Effector memory CD4-positive, alpha-beta T cell (primary cell): ENCODE measurements at regions not wholly inside any gene's neighbourhood (a gene's known extent, or its start where the extent isn't known, plus 50 kb on each side); places are given as distances from the start of the nearest gene placed in this dataset.

Source experiments
- DNase-seq, 3 donors: peaks; one replicate each; pipeline ENCODE4 v3.0.0-alpha.2; 2020
- H3K27ac ChIP-seq: 2 replicates; pipeline ENCODE4 v1.7.0; 2013; ENCODE audit warnings: mild to moderate bottlenecking, low read length, moderate library complexity; ENCODE audit not compliant: insufficient read depth, poor library complexity, severe bottlenecking
- H3K27me3 ChIP-seq: replicated peaks from 2 replicates; pipeline ENCODE4 v1.7.0; 2013; ENCODE audit warnings: mild to moderate bottlenecking, low read length; ENCODE audit not compliant: insufficient read depth, control insufficient read depth, poor library complexity, severe bottlenecking
- H3K36me3 ChIP-seq: 2 replicates; pipeline ENCODE4 v1.7.0; 2013; ENCODE audit warnings: mild to moderate bottlenecking, low read length, moderate library complexity; ENCODE audit not compliant: control insufficient read depth, insufficient read depth
- H3K4me1 ChIP-seq: 2 replicates; pipeline ENCODE4 v1.7.0; 2013; ENCODE audit warnings: low read length, mild to moderate bottlenecking; ENCODE audit not compliant: control insufficient read depth, insufficient read depth, poor library complexity, severe bottlenecking
- H3K4me3 ChIP-seq: 2 replicates; pipeline ENCODE4 v1.7.0; 2013; ENCODE audit warnings: low read length, low read depth, mild to moderate bottlenecking; ENCODE audit not compliant: insufficient read depth, poor library complexity, severe bottlenecking
- H3K9me3 ChIP-seq: 2 replicates; pipeline ENCODE4 v1.7.0; 2013; ENCODE audit warnings: mild to moderate bottlenecking, low read length, moderate library complexity; ENCODE audit not compliant: control insufficient read depth

GRCh38 chr2:121818546-121818945 is 63.1 kb downstream of the TSN start:
- no peaks in the 10 kb centered on the region for H3K4me1 ChIP-seq
- DNase-seq = no peak
- H3K27me3 ChIP-seq = no peaks in the 10 kb centered on the region
- H3K27ac ChIP-seq = no peak overlapping the region
- no peaks in the 10 kb centered on the region for H3K9me3 ChIP-seq
- no peaks in the 10 kb centered on the region for H3K36me3 ChIP-seq
- H3K4me3 ChIP-seq = no peak overlapping the region

DNA sequence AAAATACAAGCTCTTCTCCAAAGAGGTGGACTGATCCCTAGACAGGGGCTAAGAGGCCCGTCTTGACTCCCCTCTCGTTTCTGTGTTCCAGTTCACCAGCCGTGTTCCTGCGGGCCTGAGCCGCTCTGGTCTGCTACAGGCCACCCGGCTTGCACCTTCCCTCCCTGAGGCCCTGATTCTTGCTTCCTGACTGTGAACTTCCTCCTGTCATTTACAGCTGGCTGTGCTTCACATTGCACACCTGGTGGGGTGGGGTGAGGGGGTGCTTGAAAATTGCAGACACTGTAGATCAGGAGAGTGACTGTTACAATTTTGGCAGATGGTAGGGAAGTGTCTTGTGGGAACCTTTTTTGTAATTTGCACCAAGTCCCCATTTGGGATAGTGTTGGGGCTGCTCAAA is 64.4 kb downstream of the TSN start:
- Histone ChIP-seq H3K36me3 (no peaks in the 10 kb centered on the region), H3K27me3 (no peaks in the 10 kb centered on the region), H3K27ac (no peak overlapping the region), H3K9me3 (no peaks in the 10 kb centered on the region), H3K4me1 (no peaks in the 10 kb centered on the region), H3K4me3 (no peak overlapping the region)
- no peak for DNase-seq

- no peak overlapping the region for H3K4me3 ChIP-seq
- no peaks in the 10 kb centered on the region for H3K4me1 ChIP-seq
- DNase-seq = no peak
- no peaks in the 10 kb centered on the region for H3K9me3 ChIP-seq
- H3K27ac ChIP-seq = no peak overlapping the region
- no peaks in the 10 kb centered on the region for H3K27me3 ChIP-seq
- no peaks in the 10 kb centered on the region for H3K36me3 ChIP-seq
Measured at GRCh38 chr2:121821476-121822158, 66.2 kb downstream of the TSN start.

DNA sequence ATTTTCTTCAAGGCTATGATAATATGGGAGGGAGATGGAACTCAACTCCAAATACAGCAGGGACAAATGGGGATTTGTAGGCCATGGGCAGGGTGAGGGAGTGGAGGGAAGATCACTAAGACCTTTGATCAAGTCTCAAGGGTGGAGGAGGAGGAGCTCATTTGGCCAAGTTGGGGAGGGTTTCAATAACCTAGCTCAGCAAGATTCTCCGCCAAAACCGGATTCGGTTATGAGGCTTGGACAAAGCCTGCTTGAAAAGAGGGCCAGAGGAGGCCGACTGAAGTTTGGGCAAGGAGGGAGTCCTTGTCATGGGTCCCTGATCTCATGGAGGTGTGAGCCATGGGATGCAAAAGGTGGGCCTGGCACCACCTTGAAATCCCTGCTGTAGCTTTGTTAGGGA is 68.8 kb downstream of the TSN start:
- no peaks in the 10 kb centered on the region for H3K27me3 ChIP-seq
- no peak for DNase-seq
- H3K36me3 ChIP-seq = no peaks in the 10 kb centered on the region
- H3K4me3 ChIP-seq = no peak overlapping the region
- no peaks in the 10 kb centered on the region for H3K4me1 ChIP-seq
- H3K27ac ChIP-seq = no peak overlapping the region
- H3K9me3 ChIP-seq = no peaks in the 10 kb centered on the region

DNA sequence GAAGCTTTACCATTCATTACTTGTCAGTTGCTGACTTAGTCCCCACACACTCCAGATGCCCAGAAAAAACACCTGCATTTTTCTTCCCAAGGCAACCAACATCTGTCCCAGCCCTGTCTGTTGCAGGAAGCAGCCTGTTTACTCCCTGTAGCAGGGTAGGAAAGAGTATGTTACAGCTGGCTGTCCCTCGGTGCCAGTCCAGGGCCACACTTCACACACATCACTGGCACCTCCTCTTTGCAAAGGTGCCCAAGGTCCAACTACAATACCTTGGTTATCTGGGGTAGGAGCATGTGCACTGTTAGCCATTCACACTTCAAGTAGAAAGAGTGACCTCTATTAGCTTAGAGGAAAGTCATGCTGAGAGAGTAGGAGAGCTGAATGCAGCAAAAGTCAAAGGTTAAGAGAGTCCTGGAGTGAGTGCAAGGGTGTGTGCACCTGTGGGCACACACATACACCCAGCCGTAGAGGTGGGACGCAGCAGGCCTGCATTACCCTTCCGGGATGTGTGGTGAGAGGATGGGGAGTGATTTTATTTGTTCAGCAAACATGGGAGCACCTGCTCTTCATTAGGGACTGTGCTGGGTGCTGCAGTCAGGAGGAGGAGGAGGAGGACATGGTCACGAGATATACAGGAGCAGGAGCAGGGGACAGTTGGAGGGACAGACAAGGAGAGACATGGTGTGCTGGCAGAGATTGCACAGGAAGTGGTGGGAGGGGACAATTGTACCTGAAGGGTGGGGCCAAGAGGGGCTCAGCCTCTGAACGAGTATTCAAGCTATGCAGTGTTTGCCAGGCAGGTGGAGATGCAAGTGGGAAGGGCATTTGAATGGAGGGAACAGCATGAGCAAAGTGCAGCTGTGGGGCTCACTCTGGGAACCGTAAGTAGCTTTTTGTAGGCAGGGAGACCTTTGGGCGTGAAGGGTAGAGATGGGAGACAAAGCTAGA is 69.8 kb downstream of the TSN start:
- Histone ChIP-seq H3K4me1 (no peaks in the 10 kb centered on the region), H3K27me3 (no peaks in the 10 kb centered on the region), H3K36me3 (no peaks in the 10 kb centered on the region), H3K27ac (no peak overlapping the region), H3K4me3 (no peak overlapping the region), H3K9me3 (no peaks in the 10 kb centered on the region)
- no peak for DNase-seq

- Histone ChIP-seq H3K36me3 (no peaks in the 10 kb centered on the region), H3K9me3 (no peaks in the 10 kb centered on the region), H3K27me3 (no peaks in the 10 kb centered on the region), H3K4me3 (no peak overlapping the region), H3K27ac (no peak overlapping the region), H3K4me1 (no peaks in the 10 kb centered on the region)
- no peak for DNase-seq
Measured at GRCh38 chr2:121826036-121826435, 70.6 kb downstream of the TSN start.

DNA sequence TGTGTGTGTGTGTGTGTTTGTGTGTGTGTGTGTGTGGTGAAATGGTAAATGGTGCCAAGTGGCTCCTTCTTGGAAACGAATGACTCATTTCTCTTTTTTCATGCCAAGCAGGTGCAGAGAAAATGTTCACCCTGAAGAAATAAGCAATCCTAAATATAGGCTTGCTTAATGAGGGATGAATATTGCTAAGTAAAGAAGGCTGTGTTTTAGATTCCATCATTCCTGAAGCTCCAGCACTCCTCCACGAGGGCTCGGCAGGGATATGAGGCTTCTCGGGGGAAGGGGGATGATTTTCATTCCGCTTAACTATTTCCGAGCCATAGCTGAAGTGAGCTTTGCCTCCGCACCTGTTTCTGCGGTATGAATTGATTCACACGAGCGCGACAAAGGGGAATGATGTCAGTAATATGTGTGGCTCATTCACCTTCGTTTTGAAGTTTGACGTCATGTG is 72.9 kb downstream of the TSN start:
- H3K36me3 ChIP-seq = no peaks in the 10 kb centered on the region
- no peaks in the 10 kb centered on the region for H3K9me3 ChIP-seq
- no peaks in the 10 kb centered on the region for H3K27me3 ChIP-seq
- no peaks in the 10 kb centered on the region for H3K4me1 ChIP-seq
- H3K27ac ChIP-seq = no peak overlapping the region
- no peak for DNase-seq
- no peak overlapping the region for H3K4me3 ChIP-seq

GRCh38 chr2:121830809-121831208 is 75.4 kb downstream of the TSN start:
- no peaks in the 10 kb centered on the region for H3K27me3 ChIP-seq
- no peak overlapping the region for H3K27ac ChIP-seq
- H3K36me3 ChIP-seq = no peaks in the 10 kb centered on the region
- H3K4me1 ChIP-seq = no peaks in the 10 kb centered on the region
- H3K4me3 ChIP-seq = no peak overlapping the region
- no peaks in the 10 kb centered on the region for H3K9me3 ChIP-seq
- DNase-seq = no peak

DNA sequence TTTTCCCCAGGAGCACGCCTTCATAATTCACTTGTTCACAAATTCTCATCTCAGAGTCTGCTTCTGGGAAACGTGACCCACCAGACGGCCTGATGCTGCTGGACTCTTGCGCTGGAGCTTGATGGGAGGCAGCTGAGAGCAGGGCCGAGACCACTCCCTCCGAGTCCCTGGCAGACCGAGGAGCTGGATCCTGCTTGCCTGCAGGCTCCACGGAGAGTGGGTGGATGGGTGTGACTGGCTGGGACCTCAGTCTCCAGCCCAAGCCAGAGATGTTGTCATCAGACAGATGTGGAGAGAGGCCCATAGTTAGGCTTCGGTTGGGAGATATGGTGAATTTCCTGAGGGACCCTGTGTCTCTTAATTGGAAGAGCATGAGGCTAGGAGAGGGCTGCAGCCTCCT is 76.4 kb downstream of the TSN start:
- Histone ChIP-seq H3K27me3 (no peaks in the 10 kb centered on the region), H3K27ac (no peak overlapping the region), H3K4me1 (no peaks in the 10 kb centered on the region), H3K36me3 (no peaks in the 10 kb centered on the region), H3K4me3 (no peak overlapping the region), H3K9me3 (no peaks in the 10 kb centered on the region)
- no peak for DNase-seq
